HG03575 (cell line): ENCODE measurements at regions not wholly inside any gene's neighbourhood (a gene's known extent, or its start where the extent isn't known, plus 50 kb on each side); places are given as distances from the start of the nearest gene placed in this dataset.

Experiments
- ATAC-seq: cut with Tn5 transposase; IDR thresholded peaks from one replicate; pipeline ENCODE4 v1.9.1; 2021; ENCODE audit not compliant: unreplicated experiment, insufficient number of reproducible peaks, low FRiP score; ENCODE audit errors: extremely low read depth

DNA sequence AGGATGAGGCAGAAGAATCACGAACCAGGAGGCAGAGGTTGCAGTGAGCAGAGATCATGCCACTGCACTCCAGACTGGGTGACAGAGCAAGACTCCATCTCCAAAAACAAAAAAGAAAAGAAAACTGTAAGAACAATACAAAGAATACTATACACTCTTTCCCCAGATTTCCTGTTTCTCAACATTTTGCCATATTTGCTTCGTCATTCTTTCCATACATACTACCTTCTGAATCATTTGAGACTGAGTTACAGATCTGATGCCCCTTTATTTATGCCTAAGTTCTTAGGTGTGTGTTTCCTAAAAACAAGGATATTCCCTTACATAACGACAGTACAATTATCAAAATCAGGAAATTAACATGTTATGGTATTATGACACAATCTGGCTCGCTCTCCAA lies 168.4 kb upstream of the CELF2 start:
- no peak for ATAC-seq

DNA sequence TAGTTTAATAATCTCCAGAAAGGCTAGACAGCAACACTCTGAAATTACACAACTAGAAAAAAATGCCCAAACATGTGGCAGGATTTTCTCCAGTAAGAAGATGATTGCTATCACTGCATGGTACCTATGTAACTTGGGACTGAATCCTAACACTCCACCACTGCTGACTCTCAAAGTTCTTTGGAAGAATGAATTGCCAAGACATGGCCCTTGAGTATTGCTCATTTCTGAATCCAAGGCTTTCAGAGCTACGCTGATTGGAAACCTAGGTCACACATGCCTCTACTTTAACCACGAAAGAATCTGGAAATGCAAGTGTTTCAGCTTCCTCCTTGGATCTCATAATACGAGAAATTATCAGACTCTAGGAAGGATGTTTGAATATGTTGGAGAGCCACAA lies 167.5 kb upstream of the CELF2 start:
- ATAC-seq = no peak

DNA sequence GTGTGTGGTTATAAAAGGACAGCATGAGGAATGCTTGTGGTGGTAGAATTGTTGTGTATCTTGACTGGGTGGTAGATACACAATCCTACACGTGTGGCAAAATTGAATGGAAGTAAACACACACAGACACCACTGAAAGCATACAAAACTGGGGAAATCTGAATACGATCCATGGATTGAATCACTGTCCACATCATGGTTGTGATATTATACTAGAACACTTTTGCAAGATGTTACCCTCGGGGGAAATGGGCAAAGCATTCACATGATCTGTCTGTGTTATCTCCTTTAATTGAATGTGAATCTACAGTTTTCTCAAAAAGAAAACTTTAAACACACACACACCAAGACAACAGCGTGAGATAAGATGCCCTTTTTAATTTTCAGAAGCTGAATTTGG lies 165.2 kb upstream of the CELF2 start:
- no peak for ATAC-seq

DNA sequence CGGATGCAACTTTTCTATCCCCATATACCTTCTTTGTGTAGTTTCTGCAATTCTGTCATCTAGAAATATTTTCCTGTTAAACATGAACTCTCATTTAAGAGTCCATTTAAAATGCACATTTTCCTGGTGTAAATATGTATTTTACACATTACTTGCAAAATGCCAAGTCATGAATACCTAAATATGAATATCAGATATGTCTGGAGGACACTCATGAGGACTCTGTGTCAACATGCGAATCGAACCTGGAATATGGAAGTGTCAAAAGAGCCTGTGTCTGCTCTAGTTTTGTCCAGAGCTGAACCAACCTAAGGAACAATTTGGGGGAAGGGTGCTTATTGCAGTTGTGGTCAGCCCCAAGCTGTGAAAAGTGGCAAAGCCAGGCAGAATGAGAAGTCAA lies 163.7 kb upstream of the CELF2 start:
- ATAC-seq = no peak

DNA sequence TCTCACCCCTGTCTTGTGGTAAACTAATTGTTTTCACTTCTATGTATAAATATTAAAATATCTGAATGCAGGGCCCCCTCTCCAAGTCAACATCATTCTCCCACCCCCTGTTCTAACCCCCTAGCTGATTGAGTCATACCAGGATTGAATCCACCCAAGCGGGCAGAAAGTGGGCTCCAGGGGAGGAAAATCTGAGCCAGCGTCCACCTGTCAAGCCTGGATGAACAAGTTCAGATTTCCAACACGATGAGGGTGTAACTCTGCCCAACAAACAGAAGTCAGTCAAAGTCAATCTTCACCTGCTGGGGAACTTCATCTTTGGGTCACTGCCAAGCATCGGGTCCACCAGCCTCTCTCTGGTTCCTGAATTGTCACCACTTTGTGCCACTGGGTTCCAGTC lies 162.9 kb upstream of the CELF2 start:
- no peak for ATAC-seq

DNA sequence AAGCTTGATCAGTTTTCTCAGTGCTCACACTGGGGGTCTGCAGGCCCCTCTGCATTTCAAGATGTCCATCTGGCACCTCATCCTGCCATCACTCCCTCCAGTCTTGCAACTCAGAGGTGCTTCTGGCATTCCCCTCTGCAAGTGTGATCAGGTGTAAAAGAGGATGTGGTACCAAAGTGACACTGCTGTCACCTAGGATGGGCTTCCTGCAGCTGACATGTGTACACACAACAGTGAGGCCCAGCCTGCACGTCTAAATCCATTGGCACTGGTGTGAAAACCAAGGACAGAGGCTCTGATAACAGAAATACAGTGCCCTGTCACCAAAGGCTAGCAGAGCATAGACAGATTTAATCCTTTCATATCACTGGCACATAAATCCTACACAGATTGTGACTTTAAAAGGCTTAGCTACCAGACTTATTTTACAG lies 162.5 kb upstream of the CELF2 start:
- no peak for ATAC-seq

DNA sequence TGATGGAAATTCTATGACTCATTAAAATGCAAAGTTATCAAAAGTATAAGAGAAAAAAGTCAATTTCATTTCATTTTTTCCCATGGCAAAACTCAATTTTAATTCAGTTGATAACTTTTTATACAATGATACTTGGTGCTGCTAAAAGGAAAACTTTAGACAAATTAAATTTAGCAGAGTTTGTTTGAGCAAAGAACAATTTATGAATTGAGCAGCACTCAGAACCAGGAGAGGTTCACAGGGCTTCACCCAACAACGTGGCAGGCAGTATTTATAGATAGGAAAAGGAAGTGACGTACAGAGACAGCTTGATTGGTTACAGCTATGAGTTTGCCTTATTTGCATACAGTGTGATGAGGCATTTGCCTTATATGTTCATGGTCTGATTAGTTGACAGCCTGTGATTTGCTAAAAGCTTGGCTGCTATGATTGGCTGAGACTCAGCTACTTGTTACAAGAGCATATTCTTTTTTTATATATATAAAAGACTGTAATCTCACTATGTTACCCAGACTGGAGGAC lies 157.2 kb upstream of the CELF2 start:
- ATAC-seq = no peak

DNA sequence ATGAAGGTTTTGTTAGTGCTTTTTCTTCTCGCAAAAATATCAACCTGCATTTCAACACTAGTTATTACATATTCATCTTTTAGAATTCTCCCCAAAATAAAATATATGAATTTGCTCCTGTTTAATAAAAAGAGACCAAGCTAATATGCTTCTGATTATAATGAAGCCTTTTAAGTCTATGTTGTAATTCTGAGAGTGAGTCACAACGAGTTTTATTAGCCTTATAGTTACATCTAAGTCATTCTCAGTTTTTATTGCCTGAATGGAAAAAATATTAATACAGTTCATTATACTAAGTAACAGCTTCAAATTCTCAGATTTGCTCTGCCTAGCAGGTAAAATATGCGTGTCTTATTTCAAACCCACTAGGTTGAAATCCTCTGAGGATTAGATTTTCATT lies 152.4 kb upstream of the CELF2 start:
- no peak for ATAC-seq

DNA sequence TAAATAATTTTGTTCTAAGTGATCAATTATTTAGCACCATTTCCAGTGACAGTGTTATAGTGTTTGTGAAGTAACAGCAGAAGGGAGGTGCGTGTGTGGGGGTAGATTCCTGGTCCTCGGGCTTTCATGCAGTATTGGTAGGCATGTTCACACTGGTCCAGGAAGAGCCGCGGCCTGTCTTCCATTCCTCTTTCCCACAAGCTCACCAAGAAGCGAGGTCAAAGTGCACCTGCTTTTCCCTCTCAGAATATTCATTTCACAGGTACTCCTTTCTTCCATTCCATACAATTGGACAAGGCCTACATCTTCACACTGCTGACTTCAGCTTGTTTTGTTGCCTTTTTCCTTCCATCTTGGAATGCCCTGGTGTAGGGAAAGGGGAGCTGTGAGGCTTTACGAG lies 151.8 kb upstream of the CELF2 start:
- ATAC-seq = no peak

DNA sequence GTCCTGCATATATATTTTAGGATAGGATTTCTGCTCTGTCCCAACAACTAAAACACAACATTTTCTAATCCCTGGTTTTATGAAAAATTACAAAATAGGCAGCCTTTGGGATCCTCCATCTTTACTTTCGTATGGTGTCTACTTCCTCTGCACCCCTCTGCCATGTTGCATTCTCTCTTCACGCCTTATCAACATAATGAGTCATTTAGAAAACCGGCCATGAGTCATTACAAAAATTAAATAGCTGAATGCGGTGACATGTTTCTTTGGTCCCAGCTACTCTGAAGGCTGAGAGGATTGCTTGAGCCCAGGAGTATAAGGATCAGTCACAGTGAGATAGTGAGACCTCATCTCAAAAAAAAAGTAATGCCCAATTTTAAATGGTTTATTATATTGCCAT lies 148.1 kb upstream of the CELF2 start:
- ATAC-seq = peak; percentile 95

DNA sequence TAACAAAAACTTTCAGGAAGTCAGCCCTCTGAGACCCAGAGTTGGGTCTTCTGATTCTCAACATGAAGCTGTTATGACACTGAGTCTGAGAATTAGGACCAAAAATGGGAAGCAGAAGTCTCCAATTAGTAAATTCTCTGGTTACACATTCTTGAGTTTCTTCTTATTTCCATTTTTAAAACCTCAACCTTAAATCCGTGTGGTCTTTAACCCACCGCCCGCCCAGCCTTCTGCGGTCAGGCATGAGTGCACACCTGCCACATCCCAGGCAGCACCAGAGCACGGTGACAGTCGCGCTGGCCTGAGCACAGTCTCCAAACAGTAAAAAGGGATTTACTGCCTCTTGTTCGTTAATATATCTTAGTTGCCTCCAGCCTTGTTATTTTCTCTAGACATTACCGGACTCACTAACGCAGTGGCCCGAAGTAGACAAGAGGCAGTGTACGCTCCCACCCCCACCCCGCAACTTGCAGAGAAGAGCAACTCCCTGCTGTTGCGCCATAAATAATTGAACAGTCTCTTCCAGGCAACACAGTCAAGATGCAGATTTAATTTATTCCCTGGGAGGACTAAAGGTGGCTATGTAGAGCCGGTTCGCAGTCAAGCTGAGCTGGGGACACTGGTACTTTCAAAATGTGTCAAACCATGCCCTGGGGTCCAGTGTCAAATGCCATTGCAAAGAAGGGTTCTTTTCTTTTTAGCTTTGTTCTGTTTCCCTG lies 147.0 kb upstream of the CELF2 start:
- ATAC-seq = no peak

DNA sequence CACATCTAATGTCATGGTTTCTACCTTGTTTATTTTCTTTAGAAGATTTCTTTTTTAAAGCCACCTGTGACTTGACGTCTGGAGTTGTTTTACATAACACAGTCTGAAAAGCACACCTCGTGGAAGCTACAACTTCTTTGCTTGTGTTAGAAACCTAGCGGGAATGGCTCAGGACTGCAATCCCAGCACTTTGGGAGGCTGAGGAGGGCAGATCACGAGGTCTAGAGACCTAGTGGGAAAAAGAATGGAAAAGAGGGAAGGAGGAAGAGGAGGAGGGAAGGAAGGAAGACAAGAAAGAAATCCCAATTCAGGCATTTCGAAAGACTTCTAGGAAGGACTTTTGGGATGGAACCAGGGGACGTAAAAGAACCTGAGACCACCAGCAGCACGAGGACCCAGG lies 146.3 kb upstream of the CELF2 start:
- ATAC-seq = no peak

DNA sequence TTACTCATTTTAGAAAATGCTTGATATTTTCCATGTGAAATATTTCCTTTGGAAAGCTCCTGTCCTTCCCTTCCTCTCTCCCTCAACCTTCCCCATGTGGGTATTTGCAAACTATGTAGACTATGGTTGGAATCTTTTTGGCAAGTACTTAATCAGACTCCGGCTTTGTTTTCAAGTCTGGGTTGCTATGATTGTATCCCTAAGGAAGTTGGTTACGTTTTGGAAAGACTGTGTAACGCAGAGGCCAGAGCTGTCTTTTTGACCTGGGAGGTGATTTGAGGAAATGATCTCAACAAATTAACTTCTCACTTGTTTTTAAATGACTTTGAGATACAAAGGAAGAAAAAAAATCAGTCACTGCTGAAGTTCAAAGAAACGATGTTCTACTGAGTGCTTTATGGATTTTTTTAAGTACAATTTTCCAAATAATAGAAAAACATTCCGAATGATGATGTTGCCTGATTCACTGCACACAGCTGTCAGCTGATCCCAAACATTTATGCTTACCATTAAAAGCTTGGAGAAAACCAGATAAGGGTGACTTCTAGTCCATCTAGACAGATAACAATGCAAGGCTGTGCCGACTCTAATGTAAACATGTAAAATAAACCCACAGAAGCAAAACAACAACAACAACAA lies 145.5 kb upstream of the CELF2 start:
- no peak for ATAC-seq

DNA sequence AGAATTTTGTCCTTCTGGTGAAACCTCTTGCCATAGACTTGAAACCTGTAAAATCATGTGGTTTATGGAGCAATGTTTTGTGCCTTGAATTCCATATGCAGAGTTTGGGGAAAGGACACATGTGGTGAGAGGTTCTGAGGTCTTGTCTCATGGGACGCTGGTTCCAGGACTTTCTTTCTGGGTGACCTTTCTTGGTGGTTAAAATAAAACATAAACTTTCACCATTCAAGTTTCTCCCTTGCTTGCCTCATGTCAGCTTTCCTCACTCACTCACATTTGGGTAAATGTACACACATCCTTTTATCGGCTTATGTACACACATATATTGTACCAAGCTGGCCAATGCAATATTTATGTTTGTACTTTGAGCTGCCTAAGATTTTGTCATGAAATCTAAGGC lies 144.9 kb upstream of the CELF2 start:
- no peak for ATAC-seq

DNA sequence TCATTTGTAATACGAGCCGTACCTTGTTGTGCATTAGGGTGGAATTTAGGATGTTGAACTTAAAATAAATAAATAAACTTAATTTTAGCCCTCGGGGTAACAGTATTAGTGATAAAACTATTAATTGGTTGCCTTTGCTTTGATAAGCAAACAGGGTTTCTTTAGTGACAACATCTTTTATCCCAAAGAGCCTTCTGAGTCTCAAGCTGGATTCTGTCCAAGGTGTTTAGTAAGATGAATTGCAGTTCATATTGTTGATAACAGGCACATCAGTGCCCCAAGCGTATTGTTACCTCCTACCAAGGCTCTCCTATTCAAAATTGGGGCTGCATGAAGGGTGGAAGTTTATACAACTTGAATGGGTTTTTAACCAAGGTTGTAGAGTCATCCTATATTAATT lies 144.4 kb upstream of the CELF2 start:
- no peak for ATAC-seq

DNA sequence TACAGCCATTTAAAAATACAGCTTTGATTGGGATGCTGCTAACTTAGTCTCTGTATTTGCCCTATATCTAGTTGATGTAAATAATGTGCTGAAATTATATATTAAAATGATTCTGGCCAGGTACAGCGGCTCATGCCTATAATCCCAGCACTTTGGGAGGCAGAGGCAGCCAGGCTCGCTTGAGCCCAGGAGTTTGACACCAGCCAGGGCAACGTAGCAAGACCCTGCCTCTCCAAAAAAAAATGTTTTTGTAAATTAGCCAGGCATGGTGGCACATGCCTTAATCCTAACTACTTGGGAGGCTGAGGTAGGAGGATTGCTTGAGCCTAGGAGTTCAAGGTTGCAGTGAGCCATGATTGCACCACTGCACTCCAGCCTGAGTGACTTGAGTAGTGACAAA lies 143.8 kb upstream of the CELF2 start:
- ATAC-seq = no peak

DNA sequence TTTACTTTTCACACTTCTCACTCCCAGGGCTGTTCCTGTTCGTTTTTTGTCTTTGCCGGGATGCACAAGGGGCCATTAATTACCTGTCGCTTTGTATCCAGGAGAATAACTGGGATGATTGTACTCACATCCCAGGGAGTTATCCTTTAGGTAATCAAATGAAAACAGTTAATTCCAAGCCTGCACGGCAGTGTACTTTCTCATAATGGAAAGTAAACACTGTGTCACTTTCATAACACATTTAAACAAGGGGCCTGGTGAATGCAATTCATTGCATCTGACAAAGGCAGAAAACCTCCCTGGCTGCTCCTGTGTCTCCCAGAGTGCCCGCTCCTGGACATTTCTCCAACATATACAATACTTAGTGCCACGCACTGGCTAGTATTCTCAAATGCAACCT lies 138.7 kb upstream of the CELF2 start:
- ATAC-seq = no peak

DNA sequence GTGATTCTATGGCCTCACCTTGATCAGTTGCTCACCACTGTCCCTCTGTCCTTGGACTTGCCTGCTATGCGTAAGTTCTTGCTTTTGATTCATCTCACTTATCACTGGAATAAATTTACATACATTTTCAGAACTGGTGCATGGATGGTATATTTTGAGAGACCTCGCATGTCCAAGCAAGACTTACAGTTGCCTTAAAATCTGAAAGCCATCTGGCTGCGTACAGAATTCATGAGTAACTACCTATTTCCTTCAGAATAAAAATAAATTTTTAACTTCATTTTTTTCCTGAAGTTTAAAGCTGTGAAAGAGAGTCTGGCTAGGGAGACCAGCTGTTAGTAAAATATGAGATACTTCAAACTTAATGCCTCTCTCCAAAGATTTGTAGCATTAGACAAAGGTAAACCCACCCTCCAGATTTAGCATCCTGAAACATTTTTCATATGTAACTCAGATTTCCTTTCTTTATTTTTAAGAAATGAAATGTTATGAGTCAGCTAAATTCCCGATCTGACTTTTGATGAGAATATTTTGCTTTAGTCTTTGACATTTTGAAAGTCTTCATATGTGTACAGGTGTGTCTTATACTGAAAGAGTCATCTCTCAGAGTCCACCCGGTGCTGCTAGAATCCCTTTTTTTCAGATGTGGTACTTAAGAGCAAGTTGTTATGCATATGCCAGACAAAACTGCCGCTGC lies 136.4 kb upstream of the CELF2 start:
- no peak for ATAC-seq

DNA sequence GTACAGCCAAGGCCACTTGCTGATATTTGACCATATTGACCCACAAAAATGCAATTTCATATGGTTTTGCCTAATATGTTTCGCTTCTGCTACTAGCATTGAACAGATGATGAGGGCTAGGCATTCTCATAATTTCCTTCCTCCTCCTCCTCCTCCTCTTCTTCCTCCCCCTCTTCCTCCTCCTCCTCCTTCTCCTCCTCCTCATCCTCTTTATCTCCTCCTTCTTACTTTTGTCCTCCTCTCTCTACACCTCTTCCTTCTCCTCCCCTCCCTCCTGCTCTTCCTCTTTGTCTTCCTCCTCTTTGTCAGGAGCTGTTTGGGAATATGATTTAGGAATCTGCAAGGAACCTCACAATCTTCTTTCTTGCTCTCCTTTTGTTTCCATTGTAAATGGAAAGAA lies 133.9 kb upstream of the CELF2 start:
- ATAC-seq = no peak

DNA sequence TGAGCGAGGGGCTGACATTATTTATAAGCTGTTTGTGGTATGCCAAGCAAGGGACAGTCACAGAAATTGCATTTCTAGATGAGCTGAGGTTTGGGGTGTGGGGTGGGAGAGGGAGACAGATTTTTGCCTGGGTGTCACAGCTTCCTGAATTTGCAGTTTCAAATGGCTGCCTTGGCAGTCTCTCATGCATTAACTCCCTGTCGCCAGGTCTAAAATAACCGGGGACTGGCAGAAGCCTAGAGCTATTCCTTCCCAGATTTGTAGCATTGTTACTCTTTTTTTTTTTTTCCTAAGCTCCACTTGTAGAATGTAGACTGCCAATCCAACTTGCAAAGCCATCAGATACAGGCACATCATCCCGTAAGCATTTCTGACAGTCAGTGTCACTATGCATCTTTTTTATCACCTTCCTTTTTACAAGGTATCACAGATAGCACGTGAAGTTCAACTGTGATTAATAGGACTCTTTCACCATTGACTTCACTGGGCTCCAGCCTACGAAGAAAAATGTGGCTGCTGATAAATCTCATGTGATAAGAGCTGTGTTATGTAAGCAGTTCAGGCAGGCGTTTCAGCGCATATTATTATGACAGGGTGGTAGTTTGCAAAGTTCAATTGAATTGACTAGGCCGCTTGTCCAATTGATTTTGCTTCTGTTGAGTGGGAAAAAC lies 130.7 kb upstream of the CELF2 start:
- no peak for ATAC-seq
